CMK (cell line): ENCODE measurements at regions not wholly inside any gene's neighbourhood (a gene's known extent, or its start where the extent isn't known, plus 50 kb on each side); places are given as distances from the start of the nearest gene placed in this dataset.
"Not testable (repeated sequence)": the region's sequence is repeated elsewhere in the genome, so short reads cannot be mapped to it uniquely, and the experiment has no call there.

Experiments
- DNase-seq: peaks from one replicate; pipeline ENCODE4 v3.0.0-alpha.2; 2010; ENCODE audit warnings: low read depth

DNA sequence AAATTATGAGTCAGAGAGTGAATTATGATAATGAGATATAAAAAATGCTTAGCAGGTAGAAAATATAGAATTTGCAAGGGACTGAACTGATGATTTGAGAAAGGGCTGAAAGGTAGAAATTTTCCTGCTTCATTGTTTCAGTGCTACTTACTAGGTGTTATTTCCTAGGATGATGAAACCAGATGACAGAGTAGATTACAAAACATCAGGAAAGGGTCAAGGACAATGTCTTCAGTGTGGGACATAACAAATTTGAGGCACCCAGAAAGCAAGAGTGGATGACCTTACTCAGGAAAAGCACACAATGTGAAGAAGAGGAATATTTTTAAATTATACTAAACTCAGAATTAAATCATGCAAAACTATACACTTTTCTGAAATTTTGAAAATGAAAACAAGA is 102.1 kb downstream of the SHCBP1 start:
- no peak for DNase-seq

GRCh38 chr16:46496701-46497100 is 124.5 kb downstream of the SHCBP1 start:
- no peak for DNase-seq

DNA sequence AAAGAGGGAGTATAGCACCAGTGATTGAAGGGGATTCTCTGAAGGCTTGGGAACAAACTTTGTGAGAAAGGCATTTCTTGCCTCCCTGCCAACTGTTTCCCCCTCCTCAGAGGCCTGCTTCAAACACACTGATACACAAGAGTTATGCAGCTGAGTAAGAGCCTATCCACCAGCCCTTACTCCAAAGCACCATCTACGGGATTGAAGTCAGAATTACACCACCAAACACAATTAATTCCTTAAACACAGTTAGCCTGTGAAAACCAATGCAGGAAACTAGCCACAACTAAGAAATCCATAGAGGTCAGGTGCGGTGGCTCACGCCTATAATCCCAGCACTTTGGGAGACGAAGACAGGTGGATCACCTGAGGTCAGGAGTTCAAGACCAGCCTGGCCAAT is 138.3 kb downstream of the SHCBP1 start:
- no peak for DNase-seq

DNA sequence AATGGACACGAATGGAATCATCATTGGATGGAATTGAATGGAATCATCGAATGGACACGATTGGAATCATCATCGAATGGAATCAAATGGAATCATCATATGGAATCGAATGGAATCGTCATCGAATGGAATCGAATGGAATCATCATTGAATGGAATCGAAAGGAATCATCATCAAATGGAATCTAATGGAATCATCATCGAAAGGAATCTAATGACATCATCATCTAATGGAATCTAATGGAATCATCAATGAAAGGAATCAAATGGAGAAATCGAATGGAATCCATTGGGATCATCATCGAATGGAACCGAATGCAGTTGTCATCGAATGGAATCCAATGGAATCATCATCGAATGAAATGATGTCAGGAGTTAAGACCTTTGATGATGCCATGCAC is 154.9 kb downstream of the SHCBP1 start:
- no peak for DNase-seq

DNA sequence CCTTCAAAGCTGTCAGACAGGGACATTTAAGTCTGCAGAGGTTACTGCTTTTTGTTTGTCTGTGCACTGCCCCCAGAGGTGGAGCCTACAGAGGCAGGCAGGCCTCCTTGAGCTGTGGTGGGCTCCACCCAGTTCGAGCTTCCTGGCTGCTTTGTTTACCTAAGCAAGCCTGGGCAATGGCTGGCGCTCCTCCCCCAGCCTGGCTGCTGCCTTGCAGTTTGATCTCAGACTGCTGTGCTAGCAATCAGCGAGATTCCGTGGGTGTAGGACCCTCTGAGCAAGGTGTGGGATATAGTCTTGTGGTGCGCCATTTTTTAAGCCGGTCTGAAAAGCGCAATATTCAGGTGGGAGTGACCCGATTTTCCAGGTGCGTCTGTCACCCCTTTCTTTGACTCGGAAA is 166.4 kb downstream of the SHCBP1 start:
- not testable (repeated sequence) for DNase-seq

DNA sequence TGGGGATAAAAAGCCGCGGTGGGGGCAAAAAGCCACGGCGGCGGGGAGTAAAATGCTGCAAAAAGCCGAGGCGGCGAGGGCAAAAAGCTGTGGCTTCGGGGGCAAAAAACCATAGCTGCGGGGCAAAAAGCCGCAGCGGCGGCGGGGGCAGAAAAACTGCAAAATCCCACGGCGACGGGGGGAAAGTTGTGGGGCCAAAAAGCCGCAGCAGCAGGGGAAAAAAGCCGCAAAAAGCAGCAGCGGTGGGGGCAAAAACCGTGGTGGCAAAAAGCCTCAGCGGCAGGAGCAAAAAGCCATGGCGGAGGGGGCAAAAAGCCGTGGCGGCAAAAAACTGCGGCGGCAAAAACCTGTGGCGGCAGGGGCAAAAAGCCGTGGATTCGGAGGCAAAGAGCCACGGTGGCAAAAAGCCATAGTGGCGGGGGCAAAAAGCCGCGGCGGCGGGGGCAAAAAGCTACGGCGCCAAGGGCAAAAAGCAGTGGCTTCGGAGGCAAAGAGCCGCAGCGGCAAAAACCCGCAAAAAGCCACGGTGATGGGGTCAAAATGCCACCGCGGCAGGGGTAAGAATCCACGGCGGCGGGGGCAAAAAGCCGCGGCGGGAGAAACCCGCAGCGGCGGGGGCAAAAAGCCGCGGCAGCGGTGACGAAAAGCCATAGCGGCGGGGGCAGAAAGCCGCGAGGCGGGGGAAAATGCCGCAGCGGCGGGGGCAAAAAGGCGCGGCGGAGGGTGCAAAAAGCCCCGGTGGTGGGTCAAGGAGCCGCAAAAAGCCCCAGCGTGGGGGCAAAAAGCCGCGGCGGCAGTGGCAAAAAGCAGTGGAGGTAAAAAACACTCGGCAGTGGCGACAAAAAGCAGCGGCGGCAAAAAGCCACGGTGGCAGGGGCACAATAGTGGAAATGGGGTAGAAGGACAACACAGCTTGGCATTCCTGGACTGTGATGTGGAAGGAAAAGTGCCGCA is 192.8 kb downstream of the SHCBP1 start:
- no peak for DNase-seq

DNA sequence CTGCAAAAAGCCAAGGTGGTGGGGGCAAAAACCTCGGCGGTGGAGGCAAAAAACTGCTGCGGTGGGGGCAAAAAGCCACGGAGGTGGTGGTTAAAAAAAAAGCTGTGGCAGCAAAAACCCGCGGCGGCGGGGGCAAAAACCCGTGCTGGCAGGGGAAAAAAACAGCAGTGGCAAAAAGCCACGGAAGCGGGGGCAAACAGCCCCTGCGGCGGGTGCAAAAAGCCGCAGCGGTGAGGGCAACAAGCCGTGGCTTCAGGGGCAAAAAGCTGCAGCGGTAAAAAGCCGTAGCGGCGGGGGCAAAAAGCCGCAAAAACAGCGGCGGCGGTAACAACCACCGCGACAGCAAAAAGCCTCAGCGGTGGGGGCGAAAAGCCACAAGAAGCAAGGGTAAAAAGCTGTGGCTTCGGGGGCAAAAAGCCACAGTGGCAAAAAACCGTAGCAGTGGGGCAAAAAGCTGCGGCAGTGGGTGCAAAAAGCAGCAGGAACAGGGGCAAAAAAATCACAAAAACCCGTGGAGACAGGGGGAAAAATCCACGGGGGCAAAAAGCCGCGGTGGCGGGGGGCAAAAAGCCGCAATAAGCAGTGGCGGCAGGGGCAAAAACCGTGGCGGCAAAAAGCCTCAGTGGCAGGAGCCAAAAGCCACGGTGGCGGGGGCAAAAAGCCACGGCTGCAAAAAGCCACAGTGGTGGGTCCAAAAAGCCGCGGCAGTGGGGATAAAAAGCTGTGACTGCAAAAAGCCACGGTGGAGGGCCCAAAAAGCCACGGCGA is 193.7 kb downstream of the SHCBP1 start:
- no peak for DNase-seq

DNA sequence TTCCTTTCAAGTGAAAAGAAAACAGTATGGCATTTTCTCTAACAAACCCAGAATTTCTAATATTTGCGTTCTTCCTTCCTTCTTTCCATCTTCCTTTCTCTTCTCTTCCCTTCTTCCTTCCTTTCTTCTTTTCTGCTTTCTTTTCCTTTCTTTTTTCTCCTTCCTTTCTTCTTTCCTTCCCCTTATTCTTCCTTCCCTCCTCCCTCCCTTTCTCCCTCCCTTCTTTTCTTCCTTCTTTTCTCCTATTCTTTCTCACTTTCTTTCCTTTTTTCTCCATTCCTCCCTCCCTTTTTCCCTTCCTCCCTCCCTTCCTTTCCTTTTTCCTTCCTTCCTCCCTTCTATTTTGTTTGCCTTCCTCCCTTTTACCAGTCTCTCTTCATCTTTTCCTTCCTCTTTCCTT is 194.8 kb downstream of the SHCBP1 start:
- no peak for DNase-seq

DNA sequence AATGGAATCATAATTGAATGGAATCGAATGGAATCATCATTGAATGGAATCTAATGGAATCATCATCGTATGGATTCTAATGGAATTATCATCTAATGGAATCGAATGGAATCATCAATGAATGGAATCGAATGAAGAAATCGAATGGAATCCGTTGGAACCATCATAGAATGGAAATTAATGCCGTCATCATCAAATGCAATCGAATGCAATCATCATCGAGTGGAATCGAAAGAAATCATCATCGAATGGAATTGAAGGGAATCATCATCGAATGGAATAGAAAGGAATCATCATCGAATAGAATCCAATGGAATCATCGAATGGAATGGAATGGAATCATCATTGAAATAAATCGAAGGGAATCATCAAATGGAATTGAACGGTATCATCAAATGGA is 217.2 kb downstream of the SHCBP1 start:
- no peak for DNase-seq

DNA sequence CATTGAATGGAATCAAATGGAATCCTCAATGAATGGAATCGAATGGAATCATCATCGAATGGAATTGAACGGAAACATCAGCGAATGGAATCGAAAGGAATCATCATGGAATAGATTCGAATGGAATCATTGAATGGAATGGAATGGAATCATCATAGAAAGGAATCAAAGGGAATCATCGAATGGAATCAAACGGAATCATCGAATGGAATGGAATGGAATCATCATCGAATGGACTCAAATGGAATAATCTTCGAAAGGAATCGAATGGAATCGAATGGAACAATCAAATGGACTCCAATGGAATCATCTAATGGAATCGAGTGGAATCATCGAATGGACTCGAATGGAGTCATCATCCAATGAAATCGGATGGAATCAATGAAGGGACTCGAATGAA is 222.6 kb downstream of the SHCBP1 start:
- DNase-seq = not testable (repeated sequence)

GRCh38 chr16:46396883-46397270 is 224.3 kb downstream of the SHCBP1 start:
- not testable (repeated sequence) for DNase-seq

GRCh38 chr16:46396131-46396882 is 224.9 kb downstream of the SHCBP1 start:
- not testable (repeated sequence) for DNase-seq

GRCh38 chr16:46395391-46395921 is 225.7 kb downstream of the SHCBP1 start:
- DNase-seq = peak; percentile 52

- not testable (repeated sequence) for DNase-seq
Measured at GRCh38 chr16:46394963-46395362, 226.2 kb downstream of the SHCBP1 start.

DNA sequence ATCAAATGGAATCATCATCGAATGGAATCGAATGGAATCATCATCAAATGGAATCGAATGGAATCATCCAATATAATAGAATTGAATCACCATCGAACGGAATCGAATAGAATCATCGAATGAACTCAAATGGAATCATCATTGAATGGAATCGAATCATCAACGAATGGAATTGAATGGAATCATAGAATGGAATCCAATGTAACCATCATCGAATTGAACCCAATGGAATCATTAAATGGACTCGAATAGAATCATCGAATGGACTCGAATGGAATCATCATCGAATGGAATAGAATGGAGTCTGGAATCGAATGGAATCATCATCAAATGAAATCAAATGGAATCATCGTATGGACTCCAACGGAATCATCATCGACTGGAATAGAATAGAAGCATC is 227.0 kb downstream of the SHCBP1 start:
- not testable (repeated sequence) for DNase-seq

DNA sequence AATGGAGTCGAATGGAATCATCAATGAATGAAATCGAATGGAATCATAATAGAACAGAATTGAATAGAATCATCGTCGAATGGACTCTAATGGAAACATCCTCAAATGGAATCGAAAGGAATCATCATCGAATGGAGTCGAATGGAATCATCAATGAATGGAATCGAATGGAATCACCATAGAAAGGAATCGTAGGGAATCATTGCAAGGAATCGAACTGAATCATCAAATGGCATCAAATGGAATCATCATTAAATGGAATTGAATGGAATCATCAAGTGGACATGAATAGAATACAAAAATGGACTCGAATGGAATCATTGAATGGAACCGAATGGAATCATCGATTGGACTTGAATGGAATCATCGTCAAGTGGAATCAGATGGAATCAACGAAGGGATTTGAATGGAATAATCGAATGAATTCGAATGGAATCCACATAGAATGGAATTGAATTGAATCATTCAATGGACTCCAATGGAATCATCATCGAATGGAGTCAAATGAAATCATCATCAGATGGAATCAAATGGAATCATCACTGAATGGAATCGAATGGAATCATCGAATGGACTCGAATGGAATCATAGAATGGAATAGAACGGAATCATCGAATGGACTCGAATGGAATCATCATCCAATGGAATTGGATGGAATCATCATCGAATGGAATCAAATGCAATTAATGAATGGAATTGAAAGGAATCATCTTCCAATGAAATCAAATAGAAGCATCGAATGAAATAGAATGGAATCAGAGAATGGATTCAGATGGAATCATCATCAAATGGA is 228.1 kb downstream of the SHCBP1 start:
- DNase-seq = peak; percentile 60

DNA sequence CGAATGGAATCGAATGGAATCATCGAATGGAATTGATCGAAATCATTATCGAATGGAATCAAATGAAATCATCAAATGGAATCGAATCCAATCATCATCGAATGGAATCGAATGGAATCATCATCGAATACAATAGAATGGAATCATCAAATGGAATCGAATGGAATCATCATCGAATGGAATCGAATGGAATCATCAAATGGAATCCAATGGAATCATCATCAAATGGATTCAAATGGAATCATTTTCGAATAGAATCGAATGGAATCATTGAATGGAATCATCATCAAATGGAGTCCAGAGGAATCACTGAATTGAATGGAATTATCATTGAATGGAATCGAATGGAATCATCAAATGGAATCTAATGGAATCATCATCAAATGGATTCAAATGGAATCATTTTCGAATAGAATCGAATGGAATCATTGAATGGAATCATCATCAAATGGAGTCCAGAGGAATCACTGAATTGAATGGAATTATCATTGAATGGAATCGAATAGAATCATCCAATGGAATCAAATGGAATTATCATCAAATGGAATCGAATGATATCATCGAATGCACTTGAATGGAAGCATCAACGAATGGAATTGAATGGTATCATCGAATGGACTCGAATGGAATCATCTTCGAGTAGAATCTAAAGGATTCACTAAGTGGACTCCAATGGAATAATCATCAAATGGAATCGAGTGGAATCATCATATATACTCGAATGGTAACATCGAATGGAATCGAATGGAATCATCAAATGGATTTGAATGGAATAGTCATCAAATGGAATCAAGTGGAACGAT is 230.3 kb downstream of the SHCBP1 start:
- DNase-seq = not testable (repeated sequence)

GRCh38 chr16:46389561-46390041 is 231.6 kb downstream of the SHCBP1 start:
- peak; percentile 100 for DNase-seq

GRCh38 chr16:46388939-46389491 is 232.2 kb downstream of the SHCBP1 start:
- DNase-seq = not testable (repeated sequence)

GRCh38 chr16:46388354-46388753 is 232.8 kb downstream of the SHCBP1 start:
- not testable (repeated sequence) for DNase-seq
